Activated CD4-positive, alpha-beta T cell treated with anti-CD3 and anti-CD28 coated beads, Interleukin-2, amount 50 U/mL, for 48 hours (primary cell): ENCODE measurements at regions not wholly inside any gene's neighbourhood (a gene's known extent, or its start where the extent isn't known, plus 50 kb on each side); places are given as distances from the start of the nearest gene placed in this dataset.
"Not testable (repeated sequence)": the region's sequence is repeated elsewhere in the genome, so short reads cannot be mapped to it uniquely, and the experiment has no call there.

Experiments
- DNase-seq, 2 experiments: peaks; one replicate each; pipeline ENCODE4 v3.0.0-alpha.2; 2020

DNA sequence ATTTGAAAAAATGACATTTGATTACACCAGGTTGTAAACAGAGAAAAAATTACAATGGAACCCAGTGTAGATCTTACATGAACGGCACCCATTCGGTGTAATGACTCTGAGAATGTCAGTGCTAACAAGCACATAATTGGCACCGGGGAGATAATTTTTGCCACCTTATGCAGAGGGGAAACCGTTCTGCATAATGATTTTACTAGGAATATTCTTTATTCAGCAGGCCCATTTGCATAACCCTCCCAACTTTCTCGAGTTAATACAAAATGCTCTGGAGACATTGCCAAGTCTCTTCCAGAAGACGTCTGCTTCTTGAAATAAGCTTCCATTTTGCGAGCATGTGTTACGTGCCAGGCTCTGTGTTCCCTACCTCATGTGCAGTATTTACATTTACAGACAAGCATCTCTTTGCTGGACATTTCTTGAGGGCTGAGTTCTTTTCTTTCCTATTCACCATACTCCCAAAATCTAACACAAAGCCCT, 275.8 kb downstream of the MIAT start:
- no peak for DNase-seq

DNA sequence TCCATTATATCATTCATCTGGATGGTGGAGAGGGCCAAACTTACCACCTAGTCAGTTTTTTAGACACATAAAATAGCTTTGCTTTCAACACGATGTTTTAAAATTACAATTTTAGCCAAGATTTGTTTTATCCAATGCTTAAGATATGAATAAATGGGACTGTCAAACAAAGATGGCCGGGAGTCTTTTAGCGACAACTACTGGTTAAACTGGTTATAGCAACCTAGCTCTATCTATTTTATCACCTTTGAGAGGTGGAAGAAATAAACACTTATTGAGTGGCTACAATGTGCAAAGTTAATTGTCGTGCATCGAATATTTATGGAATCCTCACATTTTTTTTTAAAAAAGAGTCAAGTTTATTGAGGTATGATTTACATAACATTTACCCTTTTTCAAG, 279.8 kb downstream of the MIAT start:
- no peak for DNase-seq

DNA sequence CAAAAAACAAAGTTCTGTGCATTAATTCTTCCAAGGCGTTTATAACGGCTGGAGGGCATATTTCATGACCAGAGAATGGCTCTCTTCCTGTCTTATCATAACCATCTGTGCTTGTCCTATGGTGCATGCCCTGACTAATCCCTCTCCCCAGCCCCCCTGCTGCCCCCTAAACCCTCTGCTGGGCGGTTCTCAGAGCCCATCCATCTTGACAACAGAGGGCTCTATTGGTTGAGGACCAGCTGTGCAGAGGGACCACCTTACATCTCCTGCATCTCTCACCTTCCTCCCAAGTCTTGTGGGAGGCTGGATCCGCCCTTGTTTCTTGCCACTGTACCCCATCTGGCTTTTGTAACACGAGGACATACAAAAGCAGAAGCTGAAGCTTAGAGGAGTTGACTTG, 282.1 kb downstream of the MIAT start:
- no peak for DNase-seq

DNA sequence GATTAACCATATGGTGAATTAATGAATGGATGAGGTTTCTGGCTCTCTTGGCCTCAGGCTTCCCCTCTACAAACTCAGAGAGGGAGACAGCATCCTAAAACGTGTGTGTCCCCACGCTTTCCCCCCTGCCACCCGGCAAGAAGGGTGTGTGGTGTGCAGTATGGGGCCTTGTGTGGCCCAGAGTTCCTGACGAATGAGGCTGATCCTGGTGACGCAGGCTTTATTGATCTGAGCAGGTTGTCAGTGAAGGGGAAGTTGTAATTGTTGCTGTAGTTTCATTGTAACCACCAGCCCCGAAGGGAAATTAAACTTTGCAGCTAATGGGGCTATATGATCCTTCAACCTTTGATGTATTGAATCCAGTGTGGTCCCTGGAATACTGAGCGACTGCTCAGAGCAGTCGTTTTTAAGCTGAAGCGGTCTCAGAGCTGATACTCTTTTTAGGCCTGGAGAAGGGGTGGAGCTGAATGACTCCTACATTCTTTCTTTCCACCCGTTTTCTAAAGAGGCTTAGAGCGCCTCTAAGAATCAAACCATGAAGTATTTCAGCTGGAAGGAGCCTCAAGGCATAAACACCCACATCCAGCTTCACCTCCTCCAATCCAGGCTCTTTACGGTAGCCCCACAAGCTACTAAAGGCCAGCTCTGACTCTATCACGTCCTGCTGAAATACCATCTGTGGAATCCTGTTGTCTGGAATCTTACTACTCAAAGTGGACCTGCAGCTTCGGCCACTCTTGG, 284.7 kb downstream of the MIAT start:
- no peak for DNase-seq

DNA sequence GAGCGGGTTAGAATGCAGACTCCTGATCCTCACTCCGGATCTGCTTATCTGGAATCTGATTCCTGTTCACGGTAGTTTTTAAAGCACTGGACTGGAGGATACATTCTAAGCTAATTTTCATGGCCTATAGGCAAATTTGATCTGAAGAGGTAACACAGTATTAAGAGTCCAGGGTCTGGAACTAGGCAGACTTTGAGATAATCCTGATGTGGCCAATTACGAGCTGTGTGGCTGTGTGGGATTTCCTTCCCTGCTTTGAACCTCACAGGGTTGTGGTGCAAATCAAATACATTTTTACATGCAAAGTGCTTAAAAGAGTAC, 285.2 kb downstream of the MIAT start:
- no peak for DNase-seq

DNA sequence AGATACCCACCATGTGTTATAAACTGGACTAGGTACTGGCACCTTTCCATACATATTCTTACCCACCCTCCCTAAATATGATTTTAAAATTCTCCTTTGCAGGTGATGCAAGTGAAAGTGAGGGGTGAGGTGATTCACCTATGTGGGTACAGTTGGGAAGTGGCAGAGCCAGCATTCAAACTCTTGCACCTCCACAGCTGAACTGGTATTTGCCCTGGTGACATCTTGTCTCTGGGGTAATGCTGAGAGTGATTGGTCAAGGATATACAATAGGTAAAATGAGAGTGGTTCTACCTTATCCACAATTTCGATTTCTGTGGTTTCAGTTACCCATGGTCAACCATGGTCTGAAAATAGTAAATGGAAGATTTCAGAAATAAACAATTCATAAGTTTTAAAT, 288.2 kb downstream of the MIAT start:
- no peak for DNase-seq

DNA sequence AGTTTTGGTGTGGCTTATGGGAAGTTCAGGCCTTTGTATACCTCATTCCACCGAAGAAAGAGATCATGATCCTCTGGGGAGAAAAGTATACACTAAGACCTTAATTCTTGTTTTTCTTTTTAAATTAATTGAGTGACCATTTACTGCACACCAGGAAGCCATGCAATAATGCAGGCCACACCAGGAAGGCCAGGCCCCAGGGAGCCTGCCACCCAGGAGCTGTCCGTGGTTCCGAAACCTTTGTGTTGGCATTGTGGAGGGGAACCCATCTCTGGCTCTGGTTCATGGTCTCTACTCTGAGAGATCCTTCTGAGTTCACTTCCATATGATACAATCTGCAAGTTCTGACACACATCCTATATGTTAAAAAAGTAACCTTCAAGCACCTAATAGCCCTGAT, 291.8 kb downstream of the MIAT start:
- no peak for DNase-seq

DNA sequence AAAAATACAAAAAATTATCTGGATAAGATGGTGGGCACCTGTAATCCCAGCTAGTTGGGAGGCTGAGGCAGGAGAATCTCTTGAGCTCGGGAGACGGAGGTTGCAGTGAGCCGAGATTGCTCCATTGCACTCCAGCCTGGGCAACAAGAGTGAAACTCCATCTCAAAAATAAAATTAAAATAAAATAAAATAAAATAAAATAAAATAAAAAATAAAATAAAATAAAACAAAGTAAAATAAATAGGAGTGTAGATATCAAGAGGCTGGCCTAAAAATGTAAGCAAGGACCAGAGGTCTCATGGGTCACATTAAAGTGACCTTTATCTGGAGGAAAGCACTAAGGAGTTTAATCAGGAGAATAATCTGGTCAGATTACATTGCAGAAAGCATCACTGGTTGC, 293.8 kb downstream of the MIAT start:
- DNase-seq = not testable (repeated sequence)

DNA sequence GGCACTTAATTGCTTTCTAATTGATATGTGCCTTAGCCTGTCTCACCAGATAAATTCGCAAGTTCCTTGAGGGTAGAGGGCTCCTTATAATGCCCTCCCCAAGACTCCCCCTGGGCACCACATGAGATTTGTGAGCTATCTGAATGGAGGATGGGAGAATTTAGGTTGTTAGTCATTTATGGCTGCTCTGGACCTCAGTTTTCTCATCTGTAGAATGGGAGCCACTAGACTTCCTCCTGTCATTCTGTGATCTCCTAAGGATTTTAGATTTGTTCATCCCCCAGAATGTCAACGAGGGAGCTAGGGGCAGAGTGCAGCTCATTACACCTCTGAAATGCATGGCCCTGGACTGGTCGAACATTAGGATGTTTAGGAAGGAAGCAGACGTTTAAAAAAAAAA, 294.6 kb downstream of the MIAT start:
- no peak for DNase-seq

DNA sequence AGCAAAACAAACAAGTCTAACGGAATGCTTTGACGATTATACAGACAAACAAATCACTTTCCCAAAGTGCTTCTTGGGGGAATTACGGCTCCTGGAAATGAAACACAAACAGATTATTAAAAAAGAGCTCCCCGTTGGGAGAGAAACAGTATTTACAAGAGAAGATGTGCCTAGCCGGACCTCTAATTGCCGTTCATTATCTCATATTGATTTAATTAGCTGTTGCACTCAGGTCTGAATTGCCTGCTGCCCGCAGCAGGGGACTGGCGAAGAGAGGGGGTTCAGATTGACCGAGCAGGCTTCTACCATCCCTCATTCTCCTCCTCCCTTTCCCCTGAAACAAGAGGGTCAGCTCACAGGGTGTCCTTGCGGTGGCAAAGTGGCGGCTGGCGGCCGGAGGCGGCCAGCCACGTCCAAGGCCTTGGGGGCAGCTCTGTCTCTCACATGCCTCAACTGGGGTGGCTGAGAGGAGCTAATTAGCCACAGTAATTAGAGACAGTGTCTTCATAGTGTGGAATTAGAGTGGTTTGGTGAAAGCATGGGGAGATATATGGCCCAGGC, 295.1 kb downstream of the MIAT start:
- DNase-seq = no peak

DNA sequence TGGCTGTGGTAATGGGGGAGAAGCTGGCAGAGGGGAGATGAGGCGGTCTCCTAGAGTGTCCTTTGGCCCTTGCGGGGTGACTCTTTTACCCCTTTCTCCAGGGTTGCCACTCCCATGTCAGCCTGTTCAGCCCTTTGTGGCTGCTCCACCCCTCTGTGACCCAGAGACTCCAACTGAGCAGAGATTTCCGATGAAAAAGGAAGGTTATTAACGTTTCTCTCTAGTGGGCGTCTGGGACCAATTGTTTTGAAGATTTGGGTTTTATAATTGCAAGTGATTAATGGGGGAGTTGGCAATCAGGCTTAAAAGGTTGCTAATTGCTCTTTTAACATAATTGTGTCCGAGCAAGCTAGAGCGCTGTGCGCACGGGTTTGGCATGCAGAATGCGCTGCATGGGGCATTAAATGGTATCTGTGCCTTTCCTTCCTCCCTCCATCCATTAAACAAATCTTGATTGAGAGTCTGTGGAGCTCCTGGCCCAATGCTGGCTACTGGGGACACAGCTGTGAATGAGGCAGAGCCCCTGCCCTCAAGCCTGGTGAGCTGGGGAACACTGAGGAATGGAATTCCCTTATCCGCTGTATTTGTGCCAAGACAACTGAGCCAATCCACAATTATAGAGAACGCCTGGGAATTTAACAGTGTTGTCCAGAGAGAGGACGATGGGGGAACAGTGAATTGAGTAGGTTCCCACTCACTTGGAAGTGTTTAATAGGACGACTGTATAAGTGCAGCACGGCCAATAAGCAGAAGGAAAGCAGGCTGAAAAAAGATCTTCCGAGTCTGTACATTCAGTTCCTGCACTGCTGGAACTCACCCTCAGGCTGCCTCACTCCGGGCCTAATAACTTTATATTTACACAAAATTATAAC, 295.9 kb downstream of the MIAT start:
- DNase-seq = no peak

DNA sequence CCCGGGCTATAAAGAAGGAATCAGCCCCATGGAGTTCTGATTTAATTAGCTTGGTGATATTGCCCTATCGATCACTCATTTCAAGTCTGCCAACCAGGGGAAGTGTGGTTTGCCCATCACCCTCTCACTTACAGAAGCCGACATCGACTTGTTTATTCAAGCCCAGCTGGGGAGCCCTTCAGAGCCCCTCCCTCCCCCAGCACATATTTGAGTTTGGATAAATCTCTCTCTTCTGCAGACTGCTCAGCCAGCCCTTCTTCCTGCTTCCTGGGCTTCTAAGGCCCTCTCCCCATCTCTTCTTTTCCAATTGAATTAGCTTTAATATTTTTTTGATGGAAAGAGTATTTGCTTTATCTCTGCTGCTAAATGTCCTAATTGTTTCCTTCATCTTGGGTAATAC, 299.0 kb downstream of the MIAT start:
- DNase-seq = no peak

DNA sequence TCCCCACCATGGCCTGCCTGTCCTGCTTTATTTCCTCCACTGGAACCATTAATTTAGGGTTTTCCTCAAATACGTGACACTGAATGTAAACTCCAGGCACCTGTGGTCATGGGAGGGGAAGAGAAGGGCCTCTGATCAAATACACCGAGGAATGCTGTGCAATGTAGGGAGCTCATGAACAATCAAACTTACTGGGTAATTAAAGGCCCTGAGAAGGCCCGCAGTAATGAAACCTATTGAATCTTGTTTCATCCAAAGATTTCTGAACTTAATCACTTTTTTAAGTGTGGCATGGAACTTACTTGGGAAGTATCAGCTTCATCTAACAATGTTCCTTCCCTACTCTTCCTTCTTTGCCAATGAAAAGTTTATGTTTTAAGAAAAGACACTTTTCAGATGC, 299.8 kb downstream of the MIAT start:
- DNase-seq = no peak

DNA sequence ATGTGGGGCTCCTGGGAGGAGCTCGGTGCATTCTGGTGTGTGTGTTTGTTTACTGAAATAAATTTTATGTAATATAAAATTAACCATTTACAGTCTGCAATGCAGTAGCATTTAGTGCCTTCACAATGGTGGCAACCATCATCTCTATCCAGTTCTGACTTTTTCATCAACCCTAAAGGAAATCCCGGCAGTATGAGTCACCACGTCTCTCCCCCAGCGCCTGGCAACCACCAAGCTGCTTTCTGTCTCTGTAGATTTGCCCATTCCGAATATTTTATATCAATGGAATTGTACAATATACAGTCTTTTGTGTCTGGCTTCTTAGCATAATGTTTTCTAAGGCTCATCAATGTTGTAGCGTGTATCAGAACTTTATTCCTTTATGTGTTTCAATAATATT, 300.5 kb downstream of the MIAT start:
- no peak for DNase-seq

DNA sequence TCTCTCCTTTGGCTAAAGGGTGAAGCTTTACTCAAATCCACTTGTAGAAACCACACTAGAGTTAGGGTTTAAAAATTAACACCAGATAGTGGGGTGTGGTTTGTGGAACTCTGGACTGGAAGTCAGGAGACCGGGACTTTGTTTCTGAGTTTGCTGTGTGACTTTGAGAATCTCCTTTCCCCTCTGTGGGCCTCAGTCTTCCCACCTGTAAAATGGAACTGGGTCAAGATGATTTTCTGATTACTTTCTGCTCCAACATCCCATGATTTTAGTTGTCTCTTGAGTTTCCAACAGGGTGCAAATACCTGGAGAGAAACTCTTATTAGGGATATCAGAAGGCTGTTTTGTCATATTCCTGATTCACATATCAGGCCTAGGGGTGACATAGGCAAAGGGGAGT, 301.0 kb downstream of the MIAT start:
- DNase-seq = no peak

DNA sequence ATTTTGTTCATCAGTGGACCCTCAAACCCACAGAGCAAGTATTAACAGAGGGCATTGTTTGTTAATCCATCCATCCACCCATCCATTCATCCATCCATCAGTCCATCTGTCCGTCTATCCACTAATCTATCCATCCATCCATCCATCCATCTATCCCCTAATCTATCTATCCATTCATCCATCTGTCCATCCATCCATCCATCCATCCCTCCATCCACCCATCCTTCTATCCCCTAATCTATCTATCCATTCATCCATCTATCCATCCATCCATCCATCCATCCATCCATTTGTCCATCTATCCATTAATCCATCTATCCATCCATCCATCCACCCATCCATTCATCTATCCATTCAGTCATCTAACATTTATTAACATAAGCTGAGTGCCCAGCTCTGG, 307.3 kb downstream of the MIAT start:
- no peak for DNase-seq

DNA sequence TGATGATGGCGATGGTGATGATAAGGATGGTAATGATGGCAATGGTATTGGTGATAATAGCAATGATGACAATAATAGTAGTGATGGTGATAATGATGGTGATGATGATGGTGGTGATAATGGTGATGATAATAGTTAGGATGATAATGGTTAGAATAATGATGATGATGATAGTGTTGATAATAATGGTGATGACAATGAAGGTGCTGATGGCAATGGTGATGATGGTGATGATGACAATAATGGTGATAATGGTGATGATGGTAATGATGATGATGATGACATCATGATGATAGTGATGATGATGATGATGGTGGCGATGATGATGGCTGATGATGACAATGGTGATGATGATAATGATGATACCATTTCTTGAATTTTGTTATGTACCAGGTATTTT, 309.9 kb downstream of the MIAT start:
- no peak for DNase-seq

DNA sequence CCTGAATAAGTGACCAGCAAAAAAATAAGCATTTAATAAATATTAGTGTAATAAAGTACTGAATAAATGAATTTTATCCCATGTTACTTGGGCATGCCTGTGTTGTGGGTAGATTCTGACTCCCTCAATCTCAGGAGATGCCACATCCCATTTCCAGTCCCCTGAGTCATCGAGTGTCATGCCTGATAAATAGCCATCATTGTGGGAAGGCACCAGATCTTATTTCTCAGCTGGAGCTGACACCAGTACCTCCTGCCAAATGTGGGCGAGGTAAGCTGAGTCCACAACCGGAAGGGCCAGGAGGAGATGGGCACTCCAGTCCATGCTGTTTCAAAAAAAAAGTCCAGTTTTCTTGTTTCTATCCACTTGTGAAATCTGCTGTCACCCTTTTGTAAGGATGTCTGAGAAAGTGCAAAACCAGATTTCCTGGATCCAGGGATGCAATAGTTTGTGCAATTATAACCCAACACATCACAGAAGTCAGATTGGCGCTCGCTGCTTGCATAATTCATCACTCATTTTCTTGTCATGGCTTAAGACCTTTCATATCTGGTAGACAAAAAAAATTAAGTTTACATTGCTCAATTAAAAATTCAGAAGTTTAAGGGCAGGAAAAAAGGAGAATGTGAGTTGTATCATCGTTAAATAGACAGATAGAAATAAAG, 311.6 kb downstream of the MIAT start:
- DNase-seq = no peak

DNA sequence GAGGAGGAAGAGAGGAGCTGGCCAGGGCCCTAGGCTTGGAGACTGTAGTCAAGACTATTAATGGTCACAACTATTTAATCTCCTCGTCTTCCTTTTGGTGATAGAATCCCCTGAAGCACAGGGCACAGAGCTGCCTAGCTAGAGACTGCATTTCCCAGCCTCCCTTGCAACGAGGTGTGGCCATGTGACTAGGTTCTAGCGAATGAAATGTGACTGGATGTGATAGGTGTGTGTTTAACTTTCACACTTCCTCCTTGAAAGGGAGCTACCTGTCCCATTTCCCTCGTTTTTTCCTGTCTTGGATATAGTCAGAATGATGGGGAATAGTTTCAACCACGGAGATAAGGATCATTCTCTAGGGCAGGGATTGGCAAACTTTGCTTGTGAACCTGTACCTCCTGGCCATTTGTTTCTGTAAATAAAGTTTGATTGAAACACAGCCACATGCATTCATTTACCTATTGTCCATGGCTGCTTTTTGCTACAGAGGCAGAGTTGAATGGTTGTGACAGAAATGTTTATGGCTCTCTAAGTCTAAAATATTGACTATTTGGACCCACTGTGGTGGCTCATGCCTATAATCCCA, 313.5 kb downstream of the MIAT start:
- DNase-seq = no peak

DNA sequence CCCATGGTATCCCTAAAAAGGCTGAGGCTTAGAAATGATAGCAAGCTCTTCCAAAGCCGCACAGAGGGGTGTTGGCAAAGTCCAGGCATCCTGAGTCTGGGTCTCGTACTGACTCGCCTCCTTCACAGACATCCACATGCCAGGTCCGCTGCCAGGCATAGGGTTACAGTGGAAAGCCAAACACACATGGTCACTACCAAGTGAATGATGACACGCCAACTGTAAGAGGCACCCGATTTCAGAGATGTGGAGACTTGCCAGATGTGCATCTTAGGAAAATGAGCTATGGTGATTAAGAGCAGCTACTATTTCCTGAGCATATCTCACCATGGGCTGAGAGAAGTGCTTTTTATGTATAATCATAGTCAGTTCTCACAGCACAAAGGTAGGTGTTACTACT, 314.9 kb downstream of the MIAT start:
- no peak for DNase-seq

DNA sequence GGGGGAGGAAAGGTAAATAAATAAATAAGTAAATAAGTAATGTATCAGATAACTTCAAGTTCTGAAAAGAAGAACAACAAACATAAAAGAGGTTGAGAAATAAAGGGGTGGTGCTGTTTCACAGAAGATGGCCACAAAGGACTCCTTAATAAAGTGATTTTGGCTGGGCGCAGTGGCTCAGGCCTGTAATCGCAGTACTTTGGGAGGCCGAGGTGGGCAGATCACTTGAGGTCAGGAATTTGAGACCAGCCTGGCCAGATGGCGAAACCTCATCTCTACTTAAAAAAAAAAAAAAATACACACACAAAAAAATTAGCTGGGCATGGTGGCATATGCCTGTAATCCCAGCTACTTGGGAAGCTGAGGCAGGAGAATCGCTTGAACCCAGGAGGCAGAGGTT, 315.5 kb downstream of the MIAT start:
- not testable (repeated sequence) for DNase-seq

DNA sequence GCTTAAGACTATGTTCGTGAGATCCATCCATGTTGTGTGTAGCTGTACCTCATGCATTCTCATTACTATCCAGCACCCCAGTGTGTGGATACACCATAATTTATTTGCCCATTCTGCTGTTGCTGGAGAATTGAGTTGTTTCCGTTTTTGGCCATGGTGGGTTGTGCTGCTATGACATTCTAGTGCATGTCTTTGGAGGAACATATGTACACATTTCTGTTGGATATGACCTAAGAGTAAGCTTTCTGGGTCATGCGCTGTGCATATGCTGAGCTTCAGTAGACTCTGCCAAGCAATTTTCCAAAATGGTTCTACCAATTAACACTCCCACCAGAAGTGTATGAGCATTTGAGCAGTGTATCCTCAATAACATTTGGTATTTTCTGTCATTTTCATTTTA, 316.6 kb downstream of the MIAT start:
- DNase-seq = no peak
